Naive B cell (primary cell): ENCODE measurements at regions not wholly inside any gene's neighbourhood (a gene's known extent, or its start where the extent isn't known, plus 50 kb on each side); places are given as distances from the start of the nearest gene placed in this dataset.
"Not testable (repeated sequence)": the region's sequence is repeated elsewhere in the genome, so short reads cannot be mapped to it uniquely, and the experiment has no call there.

Experiments used
- ATAC-seq, 2 donors: fragments of 150-1000 bp; cut with Tn5 transposase; 2 replicates each; pipeline ENCODE4 v1.10.0; 2021; ENCODE audit warnings: low read depth in 2 of 2, mild to moderate bottlenecking in 2 of 2, moderate library complexity in 2 of 2
- DNase-seq: peaks from one replicate; pipeline ENCODE4 v3.0.0; 2022
- H3K27ac Mint-ChIP-seq, 6 donors: one replicate each; pipeline ENCODE4 v1.8.0; 2020 to 2022; ENCODE audit warnings: mild to moderate bottlenecking in 6 of 6, mixed read lengths in 6 of 6, moderate library complexity in 5 of 6, inconsistent platforms in 2 of 6
- H3K27me3 Mint-ChIP-seq, 3 donors: one replicate each; pipeline ENCODE4 v1.8.0; 2021 to 2022; ENCODE audit warnings: mixed read lengths in 3 of 3, mild to moderate bottlenecking in 1 of 3
- H3K36me3 Mint-ChIP-seq, 2 donors: one replicate each; pipeline ENCODE4 v1.8.0; 2020 to 2022; ENCODE audit warnings: mixed read lengths in 2 of 2, inconsistent platforms in 1 of 2, mild to moderate bottlenecking in 1 of 2
- H3K4me1 Mint-ChIP-seq, 3 donors: one replicate each; pipeline ENCODE4 v1.8.0; 2020 to 2022; ENCODE audit warnings: mixed read lengths in 3 of 3, inconsistent platforms in 1 of 3, mild to moderate bottlenecking in 1 of 3, moderate library complexity in 1 of 3
- H3K4me3 Mint-ChIP-seq, 8 donors: one replicate each; pipeline ENCODE4 v1.8.0; 2020 to 2022; ENCODE audit warnings: mild to moderate bottlenecking in 8 of 8, mixed read lengths in 8 of 8, moderate library complexity in 8 of 8, inconsistent platforms in 2 of 8
- H3K9me3 Mint-ChIP-seq, 7 donors: one replicate each; pipeline ENCODE4 v1.8.0; 2020 to 2022; ENCODE audit warnings: mixed read lengths in 7 of 7, mild to moderate bottlenecking in 5 of 7, inconsistent platforms in 2 of 7, moderate library complexity in 1 of 7

GRCh38 chr5:163748934-163749333 lies 243.5 kb downstream of the MAT2B start:
- Mint-ChIP-seq H3K36me3 (no peaks in the 10 kb centered on the region), H3K4me3 (no peak overlapping the region), H3K27me3 (peaks cover 0 to 7% (median 3%) of the 10 kb centered on the region in 3 donors), H3K4me1 (no peaks in the 10 kb centered on the region), H3K27ac (no peak overlapping the region), H3K9me3 (peaks cover 0 to 22% (median 12%) of the 10 kb centered on the region in 7 donors)
- DNase-seq (no peak), ATAC-seq (no peak)

- Mint-ChIP-seq H3K27me3 (peaks cover 0 to 11% (median 8%) of the 10 kb centered on the region in 3 donors), H3K9me3 (peaks cover 0 to 20% (median 9%) of the 10 kb centered on the region in 7 donors)
- not testable (repeated sequence) for H3K36me3 Mint-ChIP-seq, H3K27ac Mint-ChIP-seq, H3K4me3 Mint-ChIP-seq, H3K4me1 Mint-ChIP-seq, ATAC-seq, DNase-seq
These were observed 245.0 kb downstream of the MAT2B start for GRCh38 chr5:163750415-163750814.

GRCh38 chr5:163755505-163755904 lies 250.1 kb downstream of the MAT2B start:
- Mint-ChIP-seq H3K4me1 (peaks cover 10 to 24% (median 22%) of the 10 kb centered on the region in 3 donors), H3K27me3 (peaks cover 0 to 17% (median 12%) of the 10 kb centered on the region in 3 donors), H3K27ac (no peak overlapping the region), H3K36me3 (peaks cover 0 to 9% of the 10 kb centered on the region in 2 donors), H3K9me3 (peaks cover 0 to 8% (median 4%) of the 10 kb centered on the region in 7 donors), H3K4me3 (no peak overlapping the region)
- ATAC-seq = no peak
- DNase-seq = no peak

GRCh38 chr5:163756170-163756569 lies 250.8 kb downstream of the MAT2B start:
- Mint-ChIP-seq H3K4me1 (peaks cover 10 to 24% (median 22%) of the 10 kb centered on the region in 3 donors), H3K9me3 (peaks cover 0 to 4% (median 0%) of the 10 kb centered on the region in 7 donors), H3K27me3 (peaks cover 0 to 17% (median 12%) of the 10 kb centered on the region in 3 donors), H3K27ac (no peak overlapping the region), H3K36me3 (peaks cover 0 to 9% of the 10 kb centered on the region in 2 donors), H3K4me3 (no peak overlapping the region)
- DNase-seq (no peak), ATAC-seq (no peak)

- Mint-ChIP-seq H3K4me1 (peaks cover 10 to 24% (median 22%) of the 10 kb centered on the region in 3 donors), H3K9me3 (peaks cover 0 to 4% (median 0%) of the 10 kb centered on the region in 7 donors), H3K27me3 (peaks cover 0 to 17% (median 17%) of the 10 kb centered on the region in 3 donors), H3K36me3 (peaks cover 0 to 9% of the 10 kb centered on the region in 2 donors), H3K4me3 (peak overlapping the region in 1 of 8 donors; percentile 8), H3K27ac (peak overlapping the region in 4 of 6 donors; percentile 10 to 47 (median 22))
- DNase-seq (no peak), ATAC-seq (no peak)
These were observed 251.9 kb downstream of the MAT2B start for GRCh38 chr5:163757344-163757743.

GRCh38 chr5:163758283-163758711 lies 252.9 kb downstream of the MAT2B start:
- no peak overlapping the region for H3K27ac Mint-ChIP-seq
- DNase-seq (no peak), ATAC-seq (no peak)
- H3K9me3 Mint-ChIP-seq = peaks cover 0 to 4% (median 0%) of the 10 kb centered on the region in 7 donors
- peaks cover 10 to 24% (median 22%) of the 10 kb centered on the region in 3 donors for H3K4me1 Mint-ChIP-seq
- peak overlapping the region in 2 of 8 donors; percentile 9 to 14 for H3K4me3 Mint-ChIP-seq
- peaks cover 0 to 9% of the 10 kb centered on the region in 2 donors for H3K36me3 Mint-ChIP-seq
- H3K27me3 Mint-ChIP-seq = peaks cover 0 to 17% (median 17%) of the 10 kb centered on the region in 3 donors

GRCh38 chr5:163759000-163759704 lies 253.7 kb downstream of the MAT2B start:
- Mint-ChIP-seq H3K4me3 (peak overlapping the region in 7 of 8 donors; percentile 13 to 83 (median 48)), H3K27ac (no peak overlapping the region)
- peak; percentile 3 for DNase-seq

GRCh38 chr5:163760498-163760897 lies 255.1 kb downstream of the MAT2B start:
- no peak overlapping the region for H3K4me3 Mint-ChIP-seq
- H3K36me3 Mint-ChIP-seq = no peaks in the 10 kb centered on the region
- DNase-seq = no peak
- H3K27ac Mint-ChIP-seq = no peak overlapping the region
- H3K9me3 Mint-ChIP-seq = peaks cover 0 to 4% (median 0%) of the 10 kb centered on the region in 7 donors
- no peak for ATAC-seq
- peaks cover 0 to 10% (median 5%) of the 10 kb centered on the region in 3 donors for H3K27me3 Mint-ChIP-seq
- peaks cover 10 to 24% (median 22%) of the 10 kb centered on the region in 3 donors for H3K4me1 Mint-ChIP-seq

More at GRCh38 chr5:163759000-163759704, 253.7 kb downstream of the MAT2B start:
- peak; percentile 49 to 62 for ATAC-seq
- Mint-ChIP-seq H3K9me3 (peaks cover 0 to 4% (median 0%) of the 10 kb centered on the region in 7 donors), H3K27me3 (peaks cover 0 to 17% (median 17%) of the 10 kb centered on the region in 3 donors), H3K36me3 (peaks cover 0 to 9% of the 10 kb centered on the region in 2 donors), H3K4me1 (peaks cover 10 to 24% (median 22%) of the 10 kb centered on the region in 3 donors)

- Mint-ChIP-seq H3K27me3 (peaks cover 0 to 6% (median 3%) of the 10 kb centered on the region in 3 donors), H3K4me3 (no peak overlapping the region), H3K36me3 (peaks cover 0 to 5% of the 10 kb centered on the region in 2 donors), H3K27ac (no peak overlapping the region), H3K9me3 (peaks cover 0 to 2% (median 0%) of the 10 kb centered on the region in 7 donors), H3K4me1 (peaks cover 0 to 5% (median 0%) of the 10 kb centered on the region in 3 donors)
- no peak for DNase-seq
- no peak for ATAC-seq
These were observed 261.7 kb downstream of the MAT2B start for GRCh38 chr5:163766936-163767670.

GRCh38 chr5:163770625-163771024 lies 265.2 kb downstream of the MAT2B start:
- no peak for ATAC-seq
- Mint-ChIP-seq H3K36me3 (peaks cover 0 to 5% of the 10 kb centered on the region in 2 donors), H3K4me3 (no peak overlapping the region), H3K27me3 (peaks cover 0 to 11% (median 0%) of the 10 kb centered on the region in 3 donors), H3K4me1 (peaks cover 0 to 5% (median 0%) of the 10 kb centered on the region in 3 donors), H3K9me3 (peaks cover 0 to 3% (median 0%) of the 10 kb centered on the region in 7 donors), H3K27ac (no peak overlapping the region)
- no peak for DNase-seq

GRCh38 chr5:163772241-163772640 lies 266.8 kb downstream of the MAT2B start:
- peak overlapping the region in 1 of 6 donors; percentile 14 for H3K27ac Mint-ChIP-seq
- H3K4me1 Mint-ChIP-seq = peaks cover 0 to 5% (median 0%) of the 10 kb centered on the region in 3 donors
- H3K4me3 Mint-ChIP-seq = no peak overlapping the region
- ATAC-seq (no peak), DNase-seq (no peak)
- H3K27me3 Mint-ChIP-seq = peaks cover 0 to 8% (median 0%) of the 10 kb centered on the region in 3 donors
- peaks cover 0 to 3% (median 0%) of the 10 kb centered on the region in 7 donors for H3K9me3 Mint-ChIP-seq
- H3K36me3 Mint-ChIP-seq = peaks cover 0 to 5% of the 10 kb centered on the region in 2 donors

GRCh38 chr5:163772644-163773043 lies 267.2 kb downstream of the MAT2B start:
- no peak for DNase-seq
- Mint-ChIP-seq H3K27ac (peak overlapping the region in 1 of 6 donors; percentile 14), H3K9me3 (peaks cover 0 to 3% (median 0%) of the 10 kb centered on the region in 7 donors), H3K36me3 (peaks cover 0 to 5% of the 10 kb centered on the region in 2 donors), H3K27me3 (peaks cover 0 to 8% (median 0%) of the 10 kb centered on the region in 3 donors), H3K4me3 (no peak overlapping the region), H3K4me1 (peaks cover 0 to 5% (median 0%) of the 10 kb centered on the region in 3 donors)
- no peak for ATAC-seq

- Mint-ChIP-seq H3K4me1 (peaks cover 0 to 5% (median 0%) of the 10 kb centered on the region in 3 donors), H3K27ac (no peak overlapping the region), H3K4me3 (no peak overlapping the region), H3K9me3 (peaks cover 0 to 5% (median 1%) of the 10 kb centered on the region in 7 donors), H3K27me3 (peaks cover 0 to 8% (median 0%) of the 10 kb centered on the region in 3 donors), H3K36me3 (peaks cover 0 to 5% of the 10 kb centered on the region in 2 donors)
- DNase-seq (no peak), ATAC-seq (no peak)
These were observed 267.8 kb downstream of the MAT2B start for GRCh38 chr5:163773226-163773625.
